Sigmoid colon (tissue), 6 donors: ENCODE measurements at regions not wholly inside any gene's neighbourhood (a gene's known extent, or its start where the extent isn't known, plus 50 kb on each side); places are given as distances from the start of the nearest gene placed in this dataset.

Experiments
- DNase-seq: peaks from one replicate; pipeline ENCODE4 v3.0.0-alpha.2; 2019
- H3K27ac ChIP-seq, 4 donors: fragments of 200-600 bp; sonication (generic); one replicate each; pipeline ENCODE4 v1.5.1; 2016 to 2019; ENCODE audit warnings: mild to moderate bottlenecking in 1 of 4
- H3K27me3 ChIP-seq, 3 donors: fragments of 200-600 bp; sonication (generic); one replicate each; pipeline ENCODE4 v1.5.1; 2019; ENCODE audit warnings: mild to moderate bottlenecking in 1 of 3
- H3K36me3 ChIP-seq, 4 donors: fragments of 200-600 bp; sonication (generic); one replicate each; pipeline ENCODE4 v1.5.1; 2016 to 2019
- H3K4me1 ChIP-seq, 4 donors: fragments of 200-600 bp; sonication (generic); one replicate each; pipeline ENCODE4 v1.5.1; 2017 to 2019
- H3K4me3 ChIP-seq, 4 donors: fragments of 200-600 bp; sonication (generic); one replicate each; pipeline ENCODE4 v1.5.1; 2017 to 2019; ENCODE audit warnings: mild to moderate bottlenecking in 2 of 4, moderate library complexity in 1 of 4
- H3K9me3 ChIP-seq, 4 donors: fragments of 200-600 bp in 3 of 4; sonication (generic) in 3 of 4; one replicate each; pipeline versions ENCODE4 v1.5.1 to v1.6.1; 2013 to 2019
- CTCF ChIP-seq, 4 experiments: fragments of 450-650 bp in 3 of 4; fragments of 200-600 bp in 1 of 4; IDR thresholded peaks; one replicate each; pipeline ENCODE4 v1.5.1; 2016 to 2019; ENCODE audit warnings: antibody characterized with exemption in 4 of 4, mild to moderate bottlenecking in 3 of 4, moderate library complexity in 2 of 4
- EP300 ChIP-seq, 4 donors: sonication (generic); formaldehyde crosslinking; IDR thresholded peaks; one replicate each; pipeline ENCODE4 v1.6.1; 2017; ENCODE audit warnings: antibody characterized with exemption in 4 of 4
- POLR2A ChIP-seq, 2 donors: fragments of 450-650 bp; IDR thresholded peaks; one replicate each; pipeline ENCODE4 v1.6.1; 2016; ENCODE audit warnings: antibody characterized with exemption in 2 of 2, mild to moderate bottlenecking in 2 of 2, moderate library complexity in 2 of 2
- POLR2AphosphoS5 ChIP-seq, 4 donors: sonication (generic); formaldehyde crosslinking; IDR thresholded peaks; one replicate each; pipeline ENCODE4 v1.6.1; 2017; ENCODE audit warnings: antibody characterized with exemption in 4 of 4
- WGBS, 2 donors: extraction: QIAGEN DNeasy Blood & Tissue Kit; methylation state at CpG; one replicate each; pipeline ENCODE4 v1.1.7; 2013; 5-methylcytosine and 5-hydroxymethylcytosine counted together
- intact Hi-C: fragments of 100-400 bp; cut with DNase I; formaldehyde crosslinking; loops from one replicate; pipeline ENCODE4 v1.15.1; 2023
- donor health status: healthy with polysubstance abuse.
- donor health status: healthy.

GRCh38 chr3:124381575-124382333 is 348.5 kb upstream of the UMPS start:
- H3K27ac ChIP-seq: no peak overlapping the region
- H3K27me3 ChIP-seq: no peaks in the 10 kb centered on the region
- intact Hi-C loops: no loop called here
- H3K4me3 ChIP-seq: no peak overlapping the region
- H3K4me1 ChIP-seq: no peaks in the 10 kb centered on the region
- no peaks in the 10 kb centered on the region for H3K36me3 ChIP-seq
- TF ChIP-seq EP300 (IDR thresholded peaks at IDR 0.05): no peak
- no peak for TF ChIP-seq POLR2AphosphoS5 (IDR thresholded peaks at IDR 0.05)
- TF ChIP-seq CTCF (IDR thresholded peaks at IDR 0.05): no peak
- no peak for TF ChIP-seq POLR2A (IDR thresholded peaks at IDR 0.05)
- no peaks in the 10 kb centered on the region for H3K9me3 ChIP-seq
- 93 to 94% methylated on average over 4 of the region's 4 CpGs for WGBS, 2 donors
- DNase-seq: no peak

- Histone ChIP-seq H3K27ac (no peak overlapping the region), H3K9me3 (no peaks in the 10 kb centered on the region), H3K4me1 (no peaks in the 10 kb centered on the region), H3K36me3 (no peaks in the 10 kb centered on the region), H3K4me3 (no peak overlapping the region), H3K27me3 (no peaks in the 10 kb centered on the region)
- intact Hi-C loops: no loop called here
- DNase-seq: no peak
- 57 to 65% methylated on average over 4 of the region's 4 CpGs for WGBS, 2 donors
- TF ChIP-seq EP300 (IDR thresholded peaks at IDR 0.05): no peak
- no peak for TF ChIP-seq POLR2AphosphoS5 (IDR thresholded peaks at IDR 0.05)
- TF ChIP-seq CTCF (IDR thresholded peaks at IDR 0.05): no peak
- no peak for TF ChIP-seq POLR2A (IDR thresholded peaks at IDR 0.05)
Measured at GRCh38 chr3:124383051-124383450, 347.2 kb upstream of the UMPS start.

GRCh38 chr3:124383846-124384466 is 346.3 kb upstream of the UMPS start:
- no peak for DNase-seq
- no peaks in the 10 kb centered on the region for H3K9me3 ChIP-seq
- no peak overlapping the region for H3K4me3 ChIP-seq
- H3K36me3 ChIP-seq: no peaks in the 10 kb centered on the region
- TF ChIP-seq POLR2AphosphoS5 (IDR thresholded peaks at IDR 0.05) (no peak), CTCF (IDR thresholded peaks at IDR 0.05) (no peak), EP300 (IDR thresholded peaks at IDR 0.05) (no peak), POLR2A (IDR thresholded peaks at IDR 0.05) (no peak)
- no peaks in the 10 kb centered on the region for H3K4me1 ChIP-seq
- WGBS, 2 donors: 81 to 87% methylated on average over 6 of the region's 6 CpGs
- intact Hi-C loops: no loop called here
- H3K27ac ChIP-seq: no peak overlapping the region
- H3K27me3 ChIP-seq: no peaks in the 10 kb centered on the region

GRCh38 chr3:124384527-124384926 is 345.7 kb upstream of the UMPS start:
- no peak for DNase-seq
- H3K36me3 ChIP-seq: no peaks in the 10 kb centered on the region
- H3K27me3 ChIP-seq: no peaks in the 10 kb centered on the region
- no peak overlapping the region for H3K4me3 ChIP-seq
- WGBS, 2 donors: 96% methylated on average over 19 of the region's 19 CpGs
- intact Hi-C loops: no loop called here
- TF ChIP-seq POLR2A (IDR thresholded peaks at IDR 0.05) (no peak), CTCF (IDR thresholded peaks at IDR 0.05) (no peak), EP300 (IDR thresholded peaks at IDR 0.05) (no peak), POLR2AphosphoS5 (IDR thresholded peaks at IDR 0.05) (no peak)
- H3K9me3 ChIP-seq: no peaks in the 10 kb centered on the region
- H3K27ac ChIP-seq: no peak overlapping the region
- H3K4me1 ChIP-seq: no peaks in the 10 kb centered on the region
